ENCODE measurements at regions not wholly inside any gene's neighbourhood (a gene's known extent, or its start where the extent isn't known, plus 50 kb on each side); places are given as distances from the start of the nearest gene placed in this dataset.

- H3K27ac ChIP-seq (ENCODE audit: low read depth in 1 of 2, low read length in 2 of 2): no peak overlapping the region
- H3K4me1 ChIP-seq (ENCODE audit: control insufficient read depth in 1 of 2, insufficient read depth in 2 of 2, low read length in 2 of 2): no peaks in the 10 kb centered on the region
- 34 to 39% methylated on average over 6 of the region's 6 CpGs for WGBS, 2 donors
- H3K27me3 ChIP-seq (ENCODE audit: control insufficient read depth in 1 of 2, insufficient read depth in 2 of 2, low read length in 1 of 2): no peaks in the 10 kb centered on the region
- no peaks in the 10 kb centered on the region for H3K36me3 ChIP-seq (ENCODE audit: control insufficient read depth in 1 of 2, insufficient read depth in 2 of 2, low read length in 1 of 2)
- DNase-seq: no peak
- no peak overlapping the region for H3K4me3 ChIP-seq (ENCODE audit: low read length in 2 of 2)
- peaks cover 2% of the 10 kb centered on the region for H3K9me3 ChIP-seq (ENCODE audit: control insufficient read depth, low read length)
- no peak for ATAC-seq (ENCODE audit: low FRiP score)
- intact Hi-C loops (cut with DNase I): no loop called here
These were observed 73.5 kb upstream of the CDH4 start for GRCh38 chr20:61178551-61179071.

GRCh38 chr20:61184194-61184593 lies 67.9 kb upstream of the CDH4 start:
- Histone ChIP-seq H3K9me3 (ENCODE audit: control insufficient read depth, low read length) (no peaks in the 10 kb centered on the region), H3K4me3 (ENCODE audit: low read length in 2 of 2) (no peak overlapping the region), H3K27me3 (ENCODE audit: control insufficient read depth in 1 of 2, insufficient read depth in 2 of 2, low read length in 1 of 2) (no peaks in the 10 kb centered on the region), H3K36me3 (ENCODE audit: control insufficient read depth in 1 of 2, insufficient read depth in 2 of 2, low read length in 1 of 2) (no peaks in the 10 kb centered on the region), H3K27ac (ENCODE audit: low read depth in 1 of 2, low read length in 2 of 2) (no peak overlapping the region), H3K4me1 (ENCODE audit: control insufficient read depth in 1 of 2, insufficient read depth in 2 of 2, low read length in 2 of 2) (no peaks in the 10 kb centered on the region)
- WGBS, 2 donors: 50 to 54% methylated on average over 9 of the region's 9 CpGs
- ATAC-seq (ENCODE audit: low FRiP score) (no peak), DNase-seq (no peak)
- intact Hi-C loops (cut with DNase I): no loop called here

GRCh38 chr20:61185181-61185580 lies 66.9 kb upstream of the CDH4 start:
- intact Hi-C loops (cut with DNase I): no loop called here
- no peak for ATAC-seq (ENCODE audit: low FRiP score)
- Histone ChIP-seq H3K4me1 (ENCODE audit: control insufficient read depth in 1 of 2, insufficient read depth in 2 of 2, low read length in 2 of 2) (no peaks in the 10 kb centered on the region), H3K9me3 (ENCODE audit: control insufficient read depth, low read length) (no peaks in the 10 kb centered on the region), H3K36me3 (ENCODE audit: control insufficient read depth in 1 of 2, insufficient read depth in 2 of 2, low read length in 1 of 2) (no peaks in the 10 kb centered on the region), H3K4me3 (ENCODE audit: low read length in 2 of 2) (no peak overlapping the region), H3K27me3 (ENCODE audit: control insufficient read depth in 1 of 2, insufficient read depth in 2 of 2, low read length in 1 of 2) (no peaks in the 10 kb centered on the region), H3K27ac (ENCODE audit: low read depth in 1 of 2, low read length in 2 of 2) (no peak overlapping the region)
- no peak for DNase-seq
- 70 to 78% methylated on average over 7 of the region's 7 CpGs for WGBS, 2 donors

- H3K27me3 ChIP-seq (ENCODE audit: control insufficient read depth in 1 of 2, insufficient read depth in 2 of 2, low read length in 1 of 2): no peaks in the 10 kb centered on the region
- no peaks in the 10 kb centered on the region for H3K9me3 ChIP-seq (ENCODE audit: control insufficient read depth, low read length)
- no peak for ATAC-seq (ENCODE audit: low FRiP score)
- H3K4me3 ChIP-seq (ENCODE audit: low read length in 2 of 2): no peak overlapping the region
- no peaks in the 10 kb centered on the region for H3K36me3 ChIP-seq (ENCODE audit: control insufficient read depth in 1 of 2, insufficient read depth in 2 of 2, low read length in 1 of 2)
- intact Hi-C loops (cut with DNase I): no loop called here
- WGBS, 2 donors: 24 to 27% methylated on average over 12 of the region's 12 CpGs
- no peaks in the 10 kb centered on the region for H3K4me1 ChIP-seq (ENCODE audit: control insufficient read depth in 1 of 2, insufficient read depth in 2 of 2, low read length in 2 of 2)
- no peak for DNase-seq
- H3K27ac ChIP-seq (ENCODE audit: low read depth in 1 of 2, low read length in 2 of 2): no peak overlapping the region
These were observed 66.0 kb upstream of the CDH4 start for GRCh38 chr20:61185841-61186601.

- Histone ChIP-seq H3K27ac (ENCODE audit: low read depth in 1 of 2, low read length in 2 of 2) (no peak overlapping the region), H3K4me3 (ENCODE audit: low read length in 2 of 2) (no peak overlapping the region), H3K27me3 (ENCODE audit: control insufficient read depth in 1 of 2, insufficient read depth in 2 of 2, low read length in 1 of 2) (no peaks in the 10 kb centered on the region), H3K36me3 (ENCODE audit: control insufficient read depth in 1 of 2, insufficient read depth in 2 of 2, low read length in 1 of 2) (no peaks in the 10 kb centered on the region), H3K4me1 (ENCODE audit: control insufficient read depth in 1 of 2, insufficient read depth in 2 of 2, low read length in 2 of 2) (no peaks in the 10 kb centered on the region), H3K9me3 (ENCODE audit: control insufficient read depth, low read length) (no peaks in the 10 kb centered on the region)
- intact Hi-C loops (cut with DNase I): no loop called here
- DNase-seq (no peak), ATAC-seq (ENCODE audit: low FRiP score) (no peak)
- 44 to 51% methylated on average over 11 of the region's 11 CpGs for WGBS, 2 donors
These were observed 65.1 kb upstream of the CDH4 start for GRCh38 chr20:61186771-61187472.

GRCh38 chr20:61189534-61189933 lies 62.5 kb upstream of the CDH4 start:
- ATAC-seq (ENCODE audit: low FRiP score): no peak
- Histone ChIP-seq H3K4me1 (ENCODE audit: control insufficient read depth in 1 of 2, insufficient read depth in 2 of 2, low read length in 2 of 2) (no peaks in the 10 kb centered on the region), H3K4me3 (ENCODE audit: low read length in 2 of 2) (no peak overlapping the region), H3K9me3 (ENCODE audit: control insufficient read depth, low read length) (no peaks in the 10 kb centered on the region), H3K27ac (ENCODE audit: low read depth in 1 of 2, low read length in 2 of 2) (no peak overlapping the region), H3K27me3 (ENCODE audit: control insufficient read depth in 1 of 2, insufficient read depth in 2 of 2, low read length in 1 of 2) (no peaks in the 10 kb centered on the region), H3K36me3 (ENCODE audit: control insufficient read depth in 1 of 2, insufficient read depth in 2 of 2, low read length in 1 of 2) (no peaks in the 10 kb centered on the region)
- 34 to 52% methylated on average over 1 of the region's 1 CpG for WGBS, 2 donors
- intact Hi-C loops (cut with DNase I): no loop called here
- DNase-seq: no peak

GRCh38 chr20:61191096-61191495 lies 61.0 kb upstream of the CDH4 start:
- H3K27me3 ChIP-seq (ENCODE audit: control insufficient read depth in 1 of 2, insufficient read depth in 2 of 2, low read length in 1 of 2): no peaks in the 10 kb centered on the region

GRCh38 chr20:61192337-61192950 lies 59.6 kb upstream of the CDH4 start:
- DNase-seq (no peak), ATAC-seq (ENCODE audit: low FRiP score) (no peak)
- Histone ChIP-seq H3K4me1 (ENCODE audit: control insufficient read depth in 1 of 2, insufficient read depth in 2 of 2, low read length in 2 of 2) (no peaks in the 10 kb centered on the region), H3K27me3 (ENCODE audit: control insufficient read depth in 1 of 2, insufficient read depth in 2 of 2, low read length in 1 of 2) (no peaks in the 10 kb centered on the region), H3K9me3 (ENCODE audit: control insufficient read depth, low read length) (no peaks in the 10 kb centered on the region), H3K4me3 (ENCODE audit: low read length in 2 of 2) (no peak overlapping the region), H3K27ac (ENCODE audit: low read depth in 1 of 2, low read length in 2 of 2) (no peak overlapping the region), H3K36me3 (ENCODE audit: control insufficient read depth in 1 of 2, insufficient read depth in 2 of 2, low read length in 1 of 2) (no peaks in the 10 kb centered on the region)
- intact Hi-C loops (cut with DNase I): no loop called here
- WGBS, 2 donors: 61 to 75% methylated on average over 10 of the region's 10 CpGs

More at GRCh38 chr20:61191096-61191495, 61.0 kb upstream of the CDH4 start:
- Histone ChIP-seq H3K27ac (ENCODE audit: low read depth in 1 of 2, low read length in 2 of 2) (no peak overlapping the region), H3K36me3 (ENCODE audit: control insufficient read depth in 1 of 2, insufficient read depth in 2 of 2, low read length in 1 of 2) (no peaks in the 10 kb centered on the region), H3K9me3 (ENCODE audit: control insufficient read depth, low read length) (no peaks in the 10 kb centered on the region), H3K4me1 (ENCODE audit: control insufficient read depth in 1 of 2, insufficient read depth in 2 of 2, low read length in 2 of 2) (no peaks in the 10 kb centered on the region), H3K4me3 (ENCODE audit: low read length in 2 of 2) (no peak overlapping the region)
- intact Hi-C loops (cut with DNase I): no loop called here
- ATAC-seq (ENCODE audit: low FRiP score) (no peak), DNase-seq (no peak)
- WGBS, 2 donors: 92 to 94% methylated on average over 9 of the region's 9 CpGs
